Calu3 (cell line): ENCODE measurements at regions not wholly inside any gene's neighbourhood (a gene's known extent, or its start where the extent isn't known, plus 50 kb on each side); places are given as distances from the start of the nearest gene placed in this dataset.

ENCODE experiments used
- BruUV-seq: library from RNA; stranded (reverse); fragments of 400-500 nt; replicated peaks from 2 replicates; lab custom pipeline; 2021; lab: Mats Ljungman, UMichigan
- CTCF ChIA-PET: fragments of 300-600 bp; sonication (Branson Sonifier 250); formaldehyde crosslinking; loops from one replicate; lab custom pipeline; 2022; ENCODE audit warnings: antibody characterized with exemption; lab: Charles Lee
- DNase-seq: peaks from one replicate; pipeline ENCODE4 v3.0.0; 2022
- H3K27ac Mint-ChIP-seq: one replicate; pipeline ENCODE4 v1.8.0; 2022; ENCODE audit warnings: mixed read lengths; ENCODE audit not compliant: unreplicated experiment
- H3K27me3 Mint-ChIP-seq: one replicate; pipeline ENCODE4 v1.8.0; 2022; ENCODE audit warnings: mixed read lengths; ENCODE audit not compliant: unreplicated experiment
- H3K36me3 Mint-ChIP-seq: one replicate; pipeline ENCODE4 v1.8.0; 2022; ENCODE audit warnings: mild to moderate bottlenecking, moderate library complexity, mixed read lengths; ENCODE audit not compliant: insufficient read depth, unreplicated experiment
- H3K4me1 Mint-ChIP-seq: one replicate; pipeline ENCODE4 v1.8.0; 2022; ENCODE audit warnings: mild to moderate bottlenecking, low read depth, mixed read lengths; ENCODE audit not compliant: unreplicated experiment
- H3K4me3 Mint-ChIP-seq: one replicate; pipeline ENCODE4 v1.8.0; 2022; ENCODE audit warnings: mild to moderate bottlenecking, low read depth, moderate library complexity, mixed read lengths; ENCODE audit not compliant: unreplicated experiment
- H3K9me3 Mint-ChIP-seq: one replicate; pipeline ENCODE4 v1.8.0; 2022; ENCODE audit warnings: low read depth, mixed read lengths; ENCODE audit not compliant: unreplicated experiment
- intact Hi-C: fragments of 100-400 bp; cut with micrococcal nuclease; formaldehyde crosslinking; loops from one replicate; pipeline ENCODE4 v1.10.0; 2022; ENCODE audit not compliant: unreplicated experiment
- TF ChIP-seq, protein P1 (sequence below): fragments of 200-600 bp; IDR thresholded peaks from one replicate; pipeline ENCODE4 v1.8.0; 2022; ENCODE audit warnings: antibody characterized with exemption; ENCODE audit not compliant: unreplicated experiment

DNA sequence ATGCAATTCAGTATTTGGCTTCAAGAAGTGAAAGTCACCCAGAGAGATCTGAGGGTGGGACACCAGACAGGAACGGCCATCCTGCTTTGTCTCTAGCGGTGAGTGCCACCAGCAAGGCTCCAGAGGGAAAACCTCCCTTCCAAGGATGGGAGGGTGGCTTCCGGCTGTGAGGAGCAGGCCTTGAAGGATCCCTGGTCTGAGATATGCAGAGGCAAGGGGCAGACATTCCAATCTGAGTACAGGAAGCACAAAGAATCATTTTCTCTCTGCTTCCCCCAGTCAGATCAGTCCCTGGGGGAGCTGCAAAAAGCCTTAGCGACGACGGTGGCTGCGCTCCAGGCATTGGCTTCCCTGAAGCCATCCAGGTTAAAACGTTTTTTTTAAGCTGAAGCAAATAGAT lies 167.4 kb downstream of the TEX36 start:
- BruUV-seq, result no TSS peak
- Mint-ChIP-seq H3K4me1 (no peaks in the 10 kb centered on the region), H3K36me3 (no peaks in the 10 kb centered on the region), H3K27ac (no peak overlapping the region), H3K27me3 (peaks cover 27% of the 10 kb centered on the region), H3K9me3 (peaks cover 2% of the 10 kb centered on the region), H3K4me3 (no peak overlapping the region)
- intact Hi-C loops, result no loop called here
- no peak for DNase-seq
- CTCF ChIA-PET, result no interaction called here
- TF ChIP-seq, protein P1, sequence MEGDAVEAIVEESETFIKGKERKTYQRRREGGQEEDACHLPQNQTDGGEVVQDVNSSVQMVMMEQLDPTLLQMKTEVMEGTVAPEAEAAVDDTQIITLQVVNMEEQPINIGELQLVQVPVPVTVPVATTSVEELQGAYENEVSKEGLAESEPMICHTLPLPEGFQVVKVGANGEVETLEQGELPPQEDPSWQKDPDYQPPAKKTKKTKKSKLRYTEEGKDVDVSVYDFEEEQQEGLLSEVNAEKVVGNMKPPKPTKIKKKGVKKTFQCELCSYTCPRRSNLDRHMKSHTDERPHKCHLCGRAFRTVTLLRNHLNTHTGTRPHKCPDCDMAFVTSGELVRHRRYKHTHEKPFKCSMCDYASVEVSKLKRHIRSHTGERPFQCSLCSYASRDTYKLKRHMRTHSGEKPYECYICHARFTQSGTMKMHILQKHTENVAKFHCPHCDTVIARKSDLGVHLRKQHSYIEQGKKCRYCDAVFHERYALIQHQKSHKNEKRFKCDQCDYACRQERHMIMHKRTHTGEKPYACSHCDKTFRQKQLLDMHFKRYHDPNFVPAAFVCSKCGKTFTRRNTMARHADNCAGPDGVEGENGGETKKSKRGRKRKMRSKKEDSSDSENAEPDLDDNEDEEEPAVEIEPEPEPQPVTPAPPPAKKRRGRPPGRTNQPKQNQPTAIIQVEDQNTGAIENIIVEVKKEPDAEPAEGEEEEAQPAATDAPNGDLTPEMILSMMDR, result no peak

DNA sequence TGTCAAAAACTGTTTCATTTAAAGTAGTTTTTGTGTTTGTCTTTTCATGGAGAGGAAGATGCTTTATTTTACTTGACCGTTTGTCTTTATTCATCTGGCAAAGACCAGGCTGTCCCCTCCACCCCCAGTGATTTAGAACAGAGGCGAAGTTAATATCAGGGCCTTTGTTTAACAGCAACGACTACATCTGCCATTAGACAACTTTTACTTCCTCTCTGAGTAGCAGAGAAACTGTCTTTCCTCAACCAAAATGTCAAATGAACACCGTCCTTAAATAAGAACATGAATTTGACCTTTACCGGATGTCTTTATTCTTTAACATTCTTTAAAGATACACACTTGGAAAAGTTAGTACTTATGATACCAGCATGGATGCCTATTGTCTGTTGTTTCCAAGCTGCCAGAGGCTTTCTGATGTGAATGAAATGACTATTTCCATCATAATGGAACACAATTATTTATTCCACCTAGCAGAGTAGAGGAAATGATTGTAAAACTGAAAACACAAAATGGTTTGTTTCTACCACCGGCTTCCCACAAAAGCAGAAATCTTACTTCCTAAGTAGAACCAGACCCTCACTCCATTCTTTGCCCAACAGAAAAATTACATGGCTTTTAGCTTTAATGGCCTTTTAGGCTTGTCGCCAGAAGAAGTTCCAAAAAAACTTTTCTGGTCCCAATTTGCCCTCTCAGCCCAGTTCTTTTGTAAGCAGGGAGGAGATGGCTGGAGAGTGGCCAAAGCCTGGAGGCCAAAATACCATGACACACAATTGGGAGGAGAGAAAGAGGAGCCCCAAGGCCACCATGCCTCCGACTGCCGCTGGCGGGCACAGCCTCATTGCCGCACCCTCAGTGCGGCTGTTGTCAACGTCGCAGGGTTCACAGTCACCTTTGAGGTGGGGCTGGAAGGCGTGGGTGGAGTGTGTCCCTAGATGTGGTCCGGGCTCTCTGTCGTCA lies 168.5 kb downstream of the TEX36 start:
- CTCF ChIA-PET, result no interaction called here
- Mint-ChIP-seq H3K9me3 (no peaks in the 10 kb centered on the region), H3K27me3 (peaks cover 38% of the 10 kb centered on the region), H3K36me3 (no peaks in the 10 kb centered on the region), H3K4me3 (no peak overlapping the region), H3K27ac (no peak overlapping the region), H3K4me1 (no peaks in the 10 kb centered on the region)
- intact Hi-C loops, result no loop called here
- TF ChIP-seq, protein P1, result no peak
- no peak for DNase-seq
- no TSS peak for BruUV-seq

DNA sequence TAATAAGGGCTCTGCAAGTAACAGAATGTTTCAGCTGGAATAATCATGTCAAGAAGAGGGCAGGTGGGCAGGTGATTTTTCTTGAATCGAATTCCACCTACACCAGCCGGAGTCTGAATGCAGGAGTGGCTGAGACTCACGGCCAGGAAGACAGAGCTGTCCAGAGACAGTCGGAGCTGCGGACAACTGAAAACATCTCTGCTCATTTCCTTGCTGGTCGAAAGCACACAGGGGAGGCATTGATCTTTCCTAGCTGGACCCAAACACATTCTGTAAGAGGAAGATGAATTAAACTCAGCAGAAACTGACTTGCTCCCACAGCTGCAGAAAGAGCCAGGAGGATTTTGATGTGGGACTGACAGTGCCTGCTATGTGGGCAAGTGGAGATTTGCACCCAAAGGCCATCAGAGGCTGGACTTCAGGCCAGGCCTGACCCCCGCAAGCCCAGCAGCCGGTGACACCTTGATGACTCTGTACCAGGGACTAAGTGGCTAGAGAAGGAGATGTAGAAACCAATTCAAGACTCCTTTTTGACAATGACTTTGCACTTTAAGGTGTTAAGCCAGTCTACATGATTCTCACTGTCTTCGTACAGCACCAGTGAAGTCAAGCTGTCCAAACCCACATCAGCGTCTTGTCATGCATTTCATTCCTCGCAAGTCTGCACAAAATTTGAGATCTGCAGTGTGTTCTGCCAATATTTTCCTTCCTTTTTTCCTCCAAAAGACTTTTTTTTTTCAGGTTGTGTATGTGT lies 169.4 kb downstream of the TEX36 start:
- intact Hi-C loops, result no loop called here
- CTCF ChIA-PET, result interaction anchor here (0.9 kb wide), 1 partner anchor 11 kb away, joined by 6 read pairs; no protein-coding TSS in a partner anchor
- Mint-ChIP-seq H3K36me3 (no peaks in the 10 kb centered on the region), H3K27ac (no peak overlapping the region), H3K4me3 (no peak overlapping the region), H3K9me3 (no peaks in the 10 kb centered on the region), H3K4me1 (no peaks in the 10 kb centered on the region), H3K27me3 (peaks cover 39% of the 10 kb centered on the region)
- TF ChIP-seq, protein P1, result no peak
- DNase-seq, result no peak
- BruUV-seq, result no TSS peak

DNA sequence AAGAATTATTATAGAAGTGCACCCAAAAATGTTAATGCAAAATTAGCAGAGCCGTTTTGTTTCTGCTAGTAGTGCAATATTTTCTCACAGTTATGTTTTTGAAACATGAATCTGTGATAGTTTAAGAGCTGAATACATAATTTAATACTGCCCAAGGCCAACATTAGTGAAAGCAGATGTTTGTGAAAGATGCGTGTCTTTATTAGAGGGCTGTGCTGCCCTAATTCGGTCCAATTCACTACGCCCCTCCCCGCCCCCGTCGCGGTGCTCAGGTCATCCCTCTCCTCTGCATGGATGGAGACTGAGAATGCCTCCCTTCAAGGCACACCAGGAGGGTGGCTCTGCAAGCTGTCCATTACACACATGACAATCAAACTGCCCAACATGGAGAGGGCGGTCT lies 172.0 kb downstream of the TEX36 start:
- intact Hi-C loops, result no loop called here
- H3K27ac Mint-ChIP-seq, result no peak overlapping the region
- BruUV-seq, result no TSS peak
- H3K9me3 Mint-ChIP-seq, result no peaks in the 10 kb centered on the region
- no peak for DNase-seq
- peaks cover 39% of the 10 kb centered on the region for H3K27me3 Mint-ChIP-seq
- no peaks in the 10 kb centered on the region for H3K4me1 Mint-ChIP-seq
- no peak overlapping the region for H3K4me3 Mint-ChIP-seq
- CTCF ChIA-PET, result no interaction called here
- no peaks in the 10 kb centered on the region for H3K36me3 Mint-ChIP-seq
- TF ChIP-seq, protein P1, result no peak
